AG09319 (cell line): ENCODE measurements at regions not wholly inside any gene's neighbourhood (a gene's known extent, or its start where the extent isn't known, plus 50 kb on each side); places are given as distances from the start of the nearest gene placed in this dataset.

Experiments used
- DNase-seq: peaks from one replicate; pipeline ENCODE4 v3.0.0-alpha.2; 2010; ENCODE audit warnings: low read depth; ENCODE audit errors: extremely low read depth
- CTCF ChIP-seq: IDR thresholded peaks from 2 replicates; pipeline ENCODE4 v1.5.1; 2011; ENCODE audit warnings: low read depth, mild to moderate bottlenecking, inconsistent platforms, low read length, moderate library complexity

DNA sequence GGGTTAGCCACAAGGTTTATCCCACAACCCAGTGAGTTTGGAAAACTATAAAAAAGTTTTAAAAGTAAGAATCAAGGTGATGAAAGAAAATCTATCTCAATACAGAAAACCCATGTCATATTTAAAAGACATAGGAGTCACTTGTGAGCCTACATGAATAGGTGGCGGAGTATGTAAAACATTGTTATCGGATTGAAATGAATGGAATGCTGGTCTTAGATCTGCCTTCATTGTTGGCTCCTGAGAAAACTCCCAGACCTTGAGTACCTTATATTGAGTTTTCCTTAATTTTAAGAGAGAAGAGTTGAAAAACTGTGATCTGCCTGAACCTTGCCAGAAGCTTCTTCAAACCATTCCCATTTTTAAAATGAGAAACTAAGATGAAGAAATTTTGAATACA is 551.1 kb downstream of the EFNA5 start:
- TF ChIP-seq CTCF: no peak
- no peak for DNase-seq

GRCh38 chr5:107118184-107119019 is 552.3 kb downstream of the EFNA5 start:
- DNase-seq: no peak
- no peak for TF ChIP-seq CTCF

- TF ChIP-seq CTCF: no peak
- no peak for DNase-seq
These were observed 558.5 kb downstream of the EFNA5 start for GRCh38 chr5:107112216-107112615.

DNA sequence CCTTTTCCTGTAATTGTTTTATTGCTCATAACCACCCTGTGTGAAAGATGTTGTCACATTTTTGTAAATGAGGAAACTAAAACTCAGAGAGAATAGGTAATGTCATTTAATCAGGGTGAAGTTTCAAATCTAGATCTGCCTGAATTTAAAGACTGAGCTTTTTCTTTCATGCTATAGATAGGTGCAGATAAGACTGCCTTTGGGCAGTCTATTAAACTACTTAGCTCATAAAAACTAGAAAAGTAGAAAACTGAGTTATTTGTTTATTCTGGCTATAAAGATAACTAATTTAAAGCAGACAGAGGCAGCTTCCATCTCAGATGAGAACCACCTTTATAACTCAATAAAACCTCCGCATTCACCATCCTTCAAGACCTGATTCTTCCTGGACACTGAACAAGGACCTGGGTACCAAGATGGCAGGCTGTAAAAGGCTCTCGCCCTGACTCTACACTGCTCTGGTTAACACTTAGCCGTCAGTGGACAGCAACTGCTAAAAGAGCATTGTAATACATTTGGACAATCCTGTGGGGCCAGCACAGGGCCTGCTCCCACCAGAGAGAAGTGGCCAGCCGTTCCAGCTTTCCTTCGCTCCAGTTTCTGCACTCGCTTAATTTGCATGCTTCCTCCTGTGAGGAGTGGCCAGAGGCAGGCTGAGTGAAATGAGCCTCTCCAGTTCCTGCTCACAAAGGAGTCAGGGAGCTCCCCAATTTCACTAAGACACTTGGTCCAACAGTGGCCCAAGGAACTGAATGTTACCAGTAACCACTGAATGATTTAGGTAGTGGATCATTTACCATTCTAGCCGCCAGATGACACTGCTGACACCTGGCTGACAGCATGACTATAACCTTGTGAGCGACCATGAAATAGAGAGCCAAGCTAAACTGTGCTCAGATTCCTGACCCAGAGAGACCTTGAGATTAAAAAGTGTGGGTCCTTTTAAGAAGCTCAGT is 566.4 kb downstream of the EFNA5 start:
- no peak; the same call in 1 of the 2 replicates for TF ChIP-seq CTCF

DNA sequence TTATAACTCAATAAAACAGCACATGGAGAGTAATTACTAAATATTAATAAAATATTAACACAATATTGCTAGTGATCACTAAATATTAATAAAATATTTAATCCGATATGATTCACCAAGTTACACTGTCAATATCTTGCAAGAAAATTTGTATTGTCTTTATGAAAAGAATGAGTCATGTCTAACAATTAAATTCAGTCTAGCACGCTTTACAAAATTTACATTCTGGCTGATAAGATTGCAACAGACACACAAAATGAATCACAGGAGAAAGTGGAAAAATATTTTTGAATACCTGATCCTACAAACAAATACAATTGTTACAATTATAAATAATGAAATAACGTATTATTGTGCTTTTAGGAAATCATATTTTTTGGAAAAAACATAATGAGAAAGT is 567.2 kb downstream of the EFNA5 start:
- TF ChIP-seq CTCF: no peak
- DNase-seq: no peak

More for the DNA sequence above, 566.4 kb downstream of the EFNA5 start:
- DNase-seq: no peak

GRCh38 chr5:107100121-107100520 is 570.6 kb downstream of the EFNA5 start:
- TF ChIP-seq CTCF: no peak
- DNase-seq: no peak

DNA sequence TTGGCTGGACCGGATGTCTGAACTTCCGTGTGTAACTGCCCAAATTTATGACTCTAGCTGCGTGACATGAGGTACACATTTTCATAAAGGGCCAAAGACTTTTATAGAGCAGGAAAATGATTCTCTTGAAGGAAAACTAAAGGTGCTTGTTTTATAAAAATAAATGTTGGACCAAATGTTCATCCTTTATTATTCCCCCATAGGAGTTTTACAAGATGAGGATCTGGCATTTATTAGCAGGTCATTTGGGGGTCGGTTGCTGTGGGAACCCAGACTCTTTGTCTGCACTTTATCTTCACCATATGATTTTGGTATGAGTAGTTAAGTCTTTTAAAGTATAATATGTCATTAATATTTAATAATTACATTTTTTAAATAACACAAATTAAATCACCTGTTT is 571.2 kb downstream of the EFNA5 start:
- no peak for TF ChIP-seq CTCF
- no peak for DNase-seq
